HEK293T (cell line): ENCODE measurements at regions not wholly inside any gene's neighbourhood (a gene's known extent, or its start where the extent isn't known, plus 50 kb on each side); places are given as distances from the start of the nearest gene placed in this dataset.

ENCODE experiments used
- ARNT ChIP-seq: fragments of 450-650 bp; IDR thresholded peaks from 2 replicates; pipeline ENCODE4 v1.6.1; 2017; ENCODE audit warnings: mild to moderate bottlenecking
- CTBP1 ChIP-seq: fragments of 450-650 bp; IDR thresholded peaks from 2 replicates; pipeline ENCODE4 v1.6.1; 2016; ENCODE audit warnings: borderline replicate concordance
- ELF4 ChIP-seq: fragments of 450-650 bp; IDR thresholded peaks from 2 replicates; pipeline ENCODE4 v1.6.1; 2017; ENCODE audit warnings: antibody characterized with exemption
- FOXA1 ChIP-seq: fragments of 450-650 bp; IDR thresholded peaks from 2 replicates; pipeline ENCODE4 v1.6.1; 2016; ENCODE audit warnings: mild to moderate bottlenecking
- FOXK2 ChIP-seq: fragments of 450-650 bp; IDR thresholded peaks from 2 replicates; pipeline ENCODE4 v1.6.1; 2016; ENCODE audit warnings: mild to moderate bottlenecking
- FOXM1 ChIP-seq: fragments of 450-650 bp; IDR thresholded peaks from 2 replicates; pipeline ENCODE4 v1.6.1; 2017; ENCODE audit warnings: mild to moderate bottlenecking, borderline replicate concordance
- HDGF ChIP-seq: fragments of 450-650 bp; IDR thresholded peaks from 2 replicates; pipeline ENCODE4 v1.6.1; 2017; ENCODE audit warnings: antibody characterized with exemption, borderline replicate concordance
- L3MBTL2 ChIP-seq: fragments of 450-650 bp; conservative IDR thresholded peaks from 2 replicates; pipeline ENCODE4 v1.6.1; 2016; ENCODE audit warnings: mild to moderate bottlenecking
- LEF1 ChIP-seq: fragments of 450-650 bp; IDR thresholded peaks from 2 replicates; pipeline ENCODE4 v1.6.1; 2017; ENCODE audit warnings: mild to moderate bottlenecking, borderline replicate concordance
- PKNOX1 ChIP-seq: fragments of 450-650 bp; IDR thresholded peaks from 2 replicates; pipeline ENCODE4 v1.6.1; 2016
- SP1 ChIP-seq: fragments of 450-650 bp; IDR thresholded peaks from 2 replicates; pipeline ENCODE4 v1.6.1; 2017
- SUZ12 ChIP-seq: fragments of 450-650 bp; IDR thresholded peaks from 2 replicates; pipeline ENCODE4 v1.6.1; 2016; ENCODE audit warnings: mild to moderate bottlenecking

GRCh38 chr9:96138616-96139015, 163.4 kb downstream of the HSD17B3 start:
- TF ChIP-seq SUZ12 (no peak), FOXM1 (no peak), FOXA1 (no peak), PKNOX1 (no peak), ELF4 (no peak), SP1 (no peak), CTBP1 (no peak), HDGF (no peak), FOXK2 (no peak), ARNT (no peak), LEF1 (no peak), L3MBTL2 (no peak)
